Retina (tissue), 1 donor: ENCODE measurements at regions not wholly inside any gene's neighbourhood (a gene's known extent, or its start where the extent isn't known, plus 50 kb on each side); places are given as distances from the start of the nearest gene placed in this dataset.
A peak's percentile ranks its signal among the peaks of the same experiment; 100 is the strongest.

Experiments used
- DNase-seq: peaks from one replicate; pipeline ENCODE4 v3.0.0-alpha.2; 2016

DNA sequence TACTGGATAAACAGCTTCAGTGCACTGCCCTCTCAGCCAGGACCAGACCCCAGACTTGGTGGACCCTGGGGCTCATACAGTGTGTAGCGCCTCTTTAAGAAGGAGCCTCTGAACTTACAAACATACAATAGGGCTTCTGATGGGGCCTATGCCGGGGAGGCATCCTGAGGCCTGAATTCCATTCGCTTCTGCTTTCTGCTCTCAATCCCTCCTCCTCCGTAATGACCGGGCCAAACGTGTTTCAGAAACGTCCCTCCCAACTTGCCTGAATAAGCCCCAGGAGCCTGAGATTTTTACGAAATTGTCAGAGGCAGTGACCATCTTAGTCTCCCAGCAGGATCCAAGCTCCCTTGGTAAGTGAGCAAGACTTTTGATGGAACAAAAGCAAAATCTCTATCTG, 128.1 kb upstream of the BOD1 start:
- no peak for DNase-seq

GRCh38 chr5:173745123-173745522, 128.7 kb upstream of the BOD1 start:
- no peak for DNase-seq

GRCh38 chr5:173745557-173745956, 129.1 kb upstream of the BOD1 start:
- DNase-seq, result no peak

DNA sequence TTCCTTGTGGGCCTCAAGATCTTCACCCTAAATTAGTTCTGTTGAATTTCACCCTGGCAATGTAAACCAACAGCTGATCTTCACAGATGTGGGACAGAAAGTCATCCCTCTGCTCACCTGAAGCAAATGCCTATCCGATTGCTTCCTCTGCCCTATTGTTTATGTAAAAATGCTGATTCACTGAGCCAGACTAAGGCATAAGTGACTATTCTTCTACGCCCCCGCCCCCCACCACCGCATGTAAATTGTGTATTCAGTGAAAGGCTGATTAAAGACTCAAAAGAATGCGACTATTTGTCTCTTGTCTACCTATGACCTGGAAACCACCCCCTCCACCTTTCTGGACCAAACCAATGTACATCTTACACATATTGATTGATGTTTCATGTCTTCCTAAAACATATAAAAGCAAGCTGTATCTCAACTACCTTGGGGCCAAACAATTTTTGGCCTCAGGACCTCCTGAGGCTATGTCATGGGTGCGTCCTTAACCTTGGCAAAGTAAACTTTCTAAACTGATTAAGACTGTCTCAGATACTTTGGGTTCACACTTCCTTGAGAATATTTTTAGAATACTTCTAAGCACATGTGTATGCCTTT, 129.7 kb upstream of the BOD1 start:
- no peak for DNase-seq

DNA sequence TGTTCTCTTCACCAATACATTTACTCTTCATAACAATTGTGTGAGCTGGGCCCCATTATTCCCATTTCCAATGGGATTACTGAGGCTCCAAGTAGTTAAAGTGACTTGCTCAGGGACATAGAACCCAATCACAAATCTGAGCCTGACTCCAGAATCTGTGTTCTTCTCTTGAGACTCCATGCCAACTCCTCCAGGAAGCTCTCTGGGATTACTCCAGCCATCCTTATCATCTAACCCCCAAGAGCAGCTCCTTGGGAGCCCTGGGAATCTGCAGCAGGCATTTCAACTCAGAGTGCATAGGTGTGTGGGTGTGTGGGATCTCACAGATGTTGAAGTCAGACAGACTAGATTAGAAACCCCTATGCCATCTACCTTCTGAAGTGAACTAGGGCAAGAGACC, 131.4 kb upstream of the BOD1 start:
- DNase-seq, result no peak

DNA sequence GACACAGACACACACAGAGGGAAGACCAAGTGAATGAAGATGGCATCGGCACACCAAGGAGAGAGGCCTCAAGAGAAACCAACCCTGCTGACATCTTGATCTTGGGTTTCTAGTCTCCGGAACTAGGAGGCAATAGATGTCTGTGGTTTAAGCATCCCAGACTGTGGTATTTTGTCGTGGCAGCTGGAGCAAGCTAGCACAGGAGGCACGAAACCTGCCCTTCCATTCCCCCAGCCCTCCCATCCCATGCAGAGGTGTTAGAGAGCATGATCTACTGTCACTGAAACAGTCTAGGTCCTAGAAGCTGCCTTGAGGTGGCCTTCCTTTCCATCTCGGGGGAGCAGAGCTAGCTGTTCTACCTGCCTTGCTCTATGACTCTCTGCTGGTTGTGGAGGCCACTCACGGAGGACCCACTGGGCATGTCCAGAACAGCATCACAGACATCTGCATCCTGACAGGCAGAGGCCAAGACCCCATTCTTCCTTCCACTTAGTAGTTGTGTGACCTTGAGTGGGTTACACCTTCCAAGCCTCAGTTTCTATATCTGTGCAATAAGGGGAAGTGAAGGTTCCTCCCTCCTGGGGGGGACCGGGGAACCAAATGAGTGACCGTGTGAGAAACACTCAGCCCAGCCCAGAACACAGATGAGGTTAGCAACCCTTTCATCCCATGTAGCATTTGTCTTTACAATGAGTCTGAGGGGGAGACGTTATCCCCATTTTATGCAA, 134.3 kb upstream of the BOD1 start:
- no peak for DNase-seq

- no peak for DNase-seq
Observed at GRCh38 chr5:173751266-173751600, 134.8 kb upstream of the BOD1 start.

DNA sequence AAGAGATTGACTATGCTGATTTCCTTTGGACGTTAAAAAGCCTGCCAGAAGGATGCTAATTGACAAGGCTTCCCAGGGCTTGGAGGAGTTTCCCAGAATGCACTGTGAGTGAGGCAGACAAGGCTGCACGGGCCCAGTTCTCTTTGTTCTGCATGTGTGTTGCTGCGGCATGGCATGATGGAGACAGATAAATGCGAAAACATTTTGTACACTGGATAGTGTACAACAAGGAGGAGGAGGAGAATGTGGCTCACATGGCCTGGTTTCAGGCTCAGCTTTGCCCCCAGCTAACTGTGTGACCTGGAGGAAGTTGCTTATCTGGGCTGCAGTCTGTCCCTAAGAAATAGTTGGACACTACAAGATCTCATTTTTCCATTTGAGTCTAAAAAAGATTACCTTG, 135.5 kb upstream of the CPEB4 start:
- DNase-seq, result no peak

- DNase-seq, result peak; percentile 58
Observed at GRCh38 chr5:173753307-173754168, 134.6 kb upstream of the CPEB4 start.

- DNase-seq, result no peak
Observed at GRCh38 chr5:173755319-173755718, 132.8 kb upstream of the CPEB4 start.

DNA sequence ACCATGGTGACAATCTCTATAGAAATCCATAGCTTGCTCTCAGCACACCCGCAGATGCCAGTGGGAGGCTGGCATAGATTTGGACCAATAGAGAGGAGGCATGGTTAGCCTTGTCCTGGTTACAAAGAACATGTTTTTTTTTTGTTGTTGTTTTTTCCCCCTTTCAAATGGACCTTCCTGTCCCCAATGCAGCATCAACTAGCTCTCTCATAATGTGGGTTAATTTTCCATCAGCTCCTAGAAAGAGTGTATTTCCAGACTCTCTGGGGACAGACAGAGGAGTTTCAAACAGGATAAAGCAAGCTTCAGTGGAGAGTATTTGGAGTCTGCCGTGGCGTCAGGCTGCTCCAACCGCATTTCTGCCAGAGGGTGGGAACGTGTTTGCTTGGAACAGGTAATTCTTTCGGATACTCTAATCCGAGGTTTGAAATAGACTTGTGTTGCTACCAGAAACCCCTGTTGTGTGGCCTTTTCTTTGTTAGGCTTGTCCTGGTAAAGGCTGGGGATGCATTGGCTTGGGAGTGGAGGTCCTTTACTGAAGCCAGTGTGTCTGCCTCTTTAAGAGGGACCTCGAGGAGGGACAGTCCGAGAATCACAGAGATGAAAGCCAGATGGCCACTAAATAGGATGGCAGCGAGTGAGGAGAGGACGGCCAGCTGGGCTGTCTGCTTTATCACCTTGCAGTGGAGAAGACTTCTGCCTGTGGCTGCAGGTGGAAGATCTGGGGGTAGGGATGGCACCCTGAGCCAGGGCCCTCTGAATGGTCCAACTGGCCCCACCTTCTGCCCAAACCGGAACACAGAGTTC, 130.5 kb upstream of the CPEB4 start:
- DNase-seq, result peak; percentile 70

GRCh38 chr5:173758676-173759075, 129.5 kb upstream of the CPEB4 start:
- no peak for DNase-seq

DNA sequence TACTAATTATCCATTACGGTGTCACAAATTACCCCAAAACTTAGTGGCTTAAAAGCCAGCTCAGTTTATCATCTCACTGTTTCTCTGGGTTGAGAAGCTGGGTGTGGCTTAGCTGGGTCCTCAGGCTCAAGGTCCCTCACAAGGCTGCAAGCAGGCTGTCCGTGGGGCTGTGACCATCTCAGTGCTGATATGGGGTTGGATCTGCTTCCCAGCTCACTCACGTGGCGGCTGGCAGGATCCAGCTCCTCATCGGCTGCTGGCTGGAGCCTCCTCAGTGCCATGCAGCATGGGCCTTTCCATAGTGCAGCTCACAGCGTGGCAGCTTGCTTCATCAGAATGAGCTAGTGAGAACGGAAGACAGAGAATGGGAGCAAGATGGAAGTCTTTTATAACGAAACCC, 128.5 kb upstream of the CPEB4 start:
- DNase-seq, result no peak

- no peak for DNase-seq
Observed at GRCh38 chr5:173760461-173761177, 127.5 kb upstream of the CPEB4 start.

DNA sequence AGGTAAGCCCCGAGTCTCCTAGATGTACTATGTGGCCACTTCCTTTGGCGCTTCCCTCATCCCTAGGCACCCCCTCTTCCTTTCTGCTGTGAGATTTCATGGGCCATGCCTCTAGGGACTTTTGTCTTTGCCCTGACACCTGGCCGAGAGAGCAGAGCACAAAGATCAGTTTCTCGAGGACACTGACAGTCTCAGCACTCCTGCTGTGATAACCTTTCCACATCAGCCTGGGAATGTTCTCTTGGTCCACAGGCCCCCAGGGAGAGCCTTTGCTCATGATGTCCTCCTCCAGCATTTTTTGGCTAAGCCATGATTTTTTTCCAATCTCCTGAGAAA, 127.0 kb upstream of the CPEB4 start:
- DNase-seq, result no peak

DNA sequence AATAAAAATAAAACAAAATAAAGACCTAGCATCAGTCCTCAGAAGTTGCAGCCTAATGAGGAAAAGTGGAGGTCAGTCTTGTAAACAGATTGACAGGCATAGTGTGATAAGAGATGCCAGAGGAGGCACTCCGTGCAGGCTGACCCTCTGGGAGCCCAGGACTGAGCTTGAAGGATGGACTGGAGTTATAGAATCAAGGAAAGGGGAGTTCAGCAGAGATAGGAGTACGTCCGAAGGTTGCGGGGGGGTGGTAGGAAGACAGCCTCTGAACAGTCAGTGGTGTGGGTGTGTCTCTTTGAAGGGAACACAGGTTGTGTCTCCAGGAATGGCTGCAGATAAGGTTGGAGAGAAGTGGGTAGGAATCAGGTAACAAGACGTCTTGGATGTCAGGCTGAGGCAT, 126.1 kb upstream of the CPEB4 start:
- DNase-seq, result no peak

DNA sequence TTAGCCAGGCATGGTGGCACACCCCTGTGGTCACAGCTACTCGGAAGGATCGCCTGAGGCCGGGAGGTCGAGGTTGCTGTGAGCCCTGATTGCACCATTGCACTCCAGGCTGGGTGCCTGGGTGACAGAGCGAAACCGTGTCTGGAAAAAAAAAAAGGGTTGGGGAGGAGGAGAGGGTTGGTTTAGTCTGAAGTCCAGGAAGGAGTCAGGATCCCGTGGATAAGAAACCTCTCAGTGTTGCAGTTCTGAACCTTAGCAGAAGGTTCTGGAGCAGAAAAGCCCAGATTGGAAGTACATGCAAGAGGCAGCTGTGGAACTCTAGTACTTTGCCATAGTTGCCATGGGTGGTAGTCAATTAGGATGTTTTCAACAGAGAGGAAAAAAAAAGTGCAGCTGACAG, 125.2 kb upstream of the CPEB4 start:
- DNase-seq, result no peak

GRCh38 chr5:173763410-173763809, 124.7 kb upstream of the CPEB4 start:
- DNase-seq, result no peak

DNA sequence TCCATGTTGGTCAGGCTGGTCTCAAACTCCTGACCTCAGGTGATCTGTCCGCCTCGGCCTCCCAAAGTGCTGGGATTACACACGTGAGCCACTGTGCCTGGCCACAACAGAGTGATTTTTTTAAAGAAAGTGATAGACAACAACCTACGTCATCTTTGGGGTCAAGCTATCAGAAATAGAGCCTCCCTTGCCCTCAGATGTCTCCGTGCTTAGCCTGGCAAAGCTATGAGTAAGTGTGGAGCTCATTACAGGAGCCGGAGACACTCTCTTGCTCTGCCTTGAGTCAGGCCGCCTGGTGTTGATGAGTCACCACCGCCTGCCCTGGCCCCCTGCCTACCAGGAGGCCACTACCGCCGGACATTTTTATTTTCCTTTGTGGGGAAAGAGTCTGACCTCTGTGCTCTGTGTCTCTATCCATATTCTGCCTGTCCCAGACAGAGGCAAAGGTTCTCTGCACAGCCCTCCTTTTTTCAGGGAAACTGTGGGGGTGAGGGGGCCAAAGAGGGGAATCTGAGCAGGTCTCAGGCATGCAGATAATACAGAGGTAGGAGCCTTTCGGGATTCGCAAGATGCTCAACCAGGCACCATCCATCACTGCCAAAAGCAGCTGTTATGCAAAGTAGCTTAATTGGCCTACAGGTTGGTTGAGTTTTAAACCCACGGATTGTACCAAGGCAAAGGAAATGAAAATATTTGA, 123.7 kb upstream of the CPEB4 start:
- DNase-seq, result peak; percentile 24

GRCh38 chr5:173765029-173765644, 123.0 kb upstream of the CPEB4 start:
- DNase-seq, result no peak

DNA sequence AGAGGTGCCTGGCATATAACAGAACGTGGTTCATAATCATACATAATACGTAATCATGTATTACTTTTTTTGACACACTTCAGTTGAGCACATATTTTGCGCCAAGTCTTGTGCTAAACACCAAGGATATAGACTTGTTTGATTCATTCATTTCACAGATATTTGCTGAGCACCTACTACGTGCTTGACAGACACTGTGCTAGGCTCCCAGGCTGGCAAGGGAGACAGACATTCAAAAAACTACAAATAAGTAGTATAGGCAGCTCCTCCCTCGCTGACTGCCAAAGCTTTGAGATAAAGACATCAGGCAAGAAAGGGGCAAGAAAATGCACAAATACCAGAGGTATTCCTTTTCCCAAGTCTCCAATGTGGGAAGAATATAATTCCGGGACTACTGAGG, 122.5 kb upstream of the CPEB4 start:
- DNase-seq, result no peak
